ENCODE measurements at regions not wholly inside any gene's neighbourhood (a gene's known extent, or its start where the extent isn't known, plus 50 kb on each side); places are given as distances from the start of the nearest gene placed in this dataset.

DNA sequence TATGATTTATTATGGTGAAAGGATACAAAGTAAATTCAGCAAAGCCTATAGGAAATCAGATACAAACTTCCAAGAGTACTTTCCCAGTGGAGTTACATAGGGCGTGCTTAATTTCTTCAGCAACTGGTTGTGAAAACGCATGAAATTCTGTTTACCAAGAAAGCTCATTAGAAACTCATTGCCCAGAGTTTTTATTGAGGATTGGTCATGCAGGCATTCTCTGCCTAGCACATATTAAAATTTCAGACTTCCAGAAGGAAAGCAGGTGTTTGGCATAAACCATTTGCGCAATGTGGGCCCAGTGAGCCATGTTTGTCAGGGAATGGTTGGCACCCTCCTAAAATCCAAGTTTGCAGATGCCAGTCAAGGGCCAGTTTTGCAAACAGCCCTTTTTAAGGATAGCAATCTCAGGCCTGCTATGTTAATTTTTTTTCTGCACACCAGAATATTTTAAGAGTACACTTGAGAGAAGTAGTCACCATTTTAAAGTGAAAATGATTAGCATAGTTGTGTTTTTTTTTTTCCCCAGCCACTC, 311.1 kb upstream of the CHD1 start:
- TF ChIP-seq CTCF (IDR thresholded peaks at IDR 0.05) (no peak), POLR2AphosphoS5 (IDR thresholded peaks at IDR 0.05) (no peak), POLR2A (IDR thresholded peaks at IDR 0.05) (no peak)
